Liver (tissue), 8 donors: ENCODE measurements at regions not wholly inside any gene's neighbourhood (a gene's known extent, or its start where the extent isn't known, plus 50 kb on each side); places are given as distances from the start of the nearest gene placed in this dataset.

Experiments used
- DNase-seq: peaks from one replicate; pipeline ENCODE4 v3.0.0-alpha.2; 2017; ENCODE audit warnings: low spot score
- H3K27ac ChIP-seq, 2 donors: one replicate each; pipeline ENCODE4 v1.7.0; 2013; ENCODE audit warnings: inconsistent platforms in 2 of 2, low read length in 2 of 2, control low read depth in 1 of 2, low read depth in 1 of 2, mild to moderate bottlenecking in 1 of 2
- H3K27me3 ChIP-seq, 4 donors: one replicate each; pipeline versions ENCODE4 v1.6.1 to v1.7.0; 2013; ENCODE audit warnings: low read length in 3 of 4, inconsistent platforms in 1 of 4, mild to moderate bottlenecking in 1 of 4, moderate library complexity in 1 of 4; ENCODE audit not compliant: control insufficient read depth in 4 of 4, insufficient read depth in 4 of 4
- H3K36me3 ChIP-seq, 4 donors: one replicate each; pipeline versions ENCODE4 v1.6.1 to v1.7.0; 2013; ENCODE audit warnings: low read length in 3 of 4, mild to moderate bottlenecking in 3 of 4, low read depth in 1 of 4, moderate library complexity in 1 of 4; ENCODE audit not compliant: control insufficient read depth in 4 of 4, insufficient read depth in 3 of 4
- H3K4me1 ChIP-seq, 4 donors: one replicate each; pipeline versions ENCODE4 v1.6.1 to v1.7.0; 2013; ENCODE audit warnings: low read length in 3 of 4, mild to moderate bottlenecking in 3 of 4, moderate library complexity in 1 of 4; ENCODE audit not compliant: control insufficient read depth in 4 of 4, insufficient read depth in 4 of 4
- H3K4me3 ChIP-seq, 3 donors: one replicate each; pipeline versions ENCODE4 v1.6.1 to v1.7.0; 2013; ENCODE audit warnings: low read length in 3 of 3, control low read depth in 1 of 3, low read depth in 1 of 3, mild to moderate bottlenecking in 1 of 3
- H3K9ac ChIP-seq, 2 donors: one replicate each; pipeline ENCODE4 v1.7.0; 2013; ENCODE audit warnings: low read length in 2 of 2, mild to moderate bottlenecking in 2 of 2, moderate library complexity in 2 of 2, control low read depth in 1 of 2, low read depth in 1 of 2
- H3K9me3 ChIP-seq, 4 donors: one replicate each; pipeline versions ENCODE4 v1.6.1 to v1.7.0; 2013; ENCODE audit warnings: low read length in 3 of 4; ENCODE audit not compliant: control insufficient read depth in 4 of 4
- EGR1 ChIP-seq, 2 donors: IDR thresholded peaks; 2 replicates each; pipeline ENCODE4 v1.6.1; 2016 to 2018; ENCODE audit warnings: antibody characterized with exemption in 2 of 2, low read depth in 2 of 2
- FOXA1 ChIP-seq: IDR thresholded peaks from 2 replicates; pipeline ENCODE4 v1.6.1; 2016; ENCODE audit warnings: antibody characterized with exemption
- FOXA2 ChIP-seq: IDR thresholded peaks from 2 replicates; pipeline ENCODE4 v1.6.1; 2016; ENCODE audit warnings: antibody characterized with exemption
- GABPA ChIP-seq, 2 donors: IDR thresholded peaks in 1 of 2; conservative IDR thresholded peaks in 1 of 2; 2 replicates each; pipeline ENCODE4 v1.6.1; 2016; ENCODE audit warnings: antibody characterized with exemption in 2 of 2, mild to moderate bottlenecking in 1 of 2, moderate library complexity in 1 of 2
- HNF4A ChIP-seq, 2 donors: conservative IDR thresholded peaks; 2 replicates each; pipeline ENCODE4 v1.6.1; 2016; ENCODE audit warnings: antibody characterized with exemption in 2 of 2, mild to moderate bottlenecking in 2 of 2
- HNF4G ChIP-seq: IDR thresholded peaks from 2 replicates; pipeline ENCODE4 v1.6.1; 2016; ENCODE audit warnings: antibody characterized with exemption
- JUND ChIP-seq, 2 donors: IDR thresholded peaks; 2 replicates each; pipeline ENCODE4 v1.6.1; 2016; ENCODE audit warnings: antibody characterized with exemption in 2 of 2
- NR2F2 ChIP-seq: IDR thresholded peaks from 2 replicates; pipeline ENCODE4 v1.6.1; 2016; ENCODE audit warnings: antibody characterized with exemption
- RAD21 ChIP-seq, 2 donors: IDR thresholded peaks; 2 replicates each; pipeline ENCODE4 v1.6.1; 2016; ENCODE audit warnings: antibody characterized with exemption in 2 of 2, mild to moderate bottlenecking in 2 of 2
- RXRA ChIP-seq, 2 donors: IDR thresholded peaks; 2 replicates each; pipeline ENCODE4 v1.6.1; 2017 to 2018; ENCODE audit warnings: antibody characterized with exemption in 2 of 2, mild to moderate bottlenecking in 1 of 2
- SP1 ChIP-seq: IDR thresholded peaks from 2 replicates; pipeline ENCODE4 v1.6.1; 2018; ENCODE audit warnings: antibody characterized with exemption, mild to moderate bottlenecking
- YY1 ChIP-seq: IDR thresholded peaks from 2 replicates; pipeline ENCODE4 v1.6.1; 2016; ENCODE audit warnings: antibody characterized with exemption, mild to moderate bottlenecking
- WGBS: extraction: QIAGEN DNeasy Blood & Tissue Kit; methylation state at CpG from one replicate; pipeline ENCODE4 v1.1.7; 2013; 5-methylcytosine and 5-hydroxymethylcytosine counted together
- TF ChIP-seq, protein P1 (sequence below): IDR thresholded peaks from 2 replicates; pipeline ENCODE4 v1.6.1; 2016; ENCODE audit warnings: antibody characterized with exemption
- TF ChIP-seq, protein P2 (sequence below): IDR thresholded peaks from 2 replicates; pipeline ENCODE4 v1.6.1; 2016; ENCODE audit warnings: antibody characterized with exemption
- TF ChIP-seq, protein P3 (sequence below): fragments of 150-350 bp; IDR thresholded peaks from 2 replicates; pipeline ENCODE4 v1.5.1; 2017; ENCODE audit warnings: improper control_type of control experiment, low read depth, low read length; ENCODE audit not compliant: missing input control
- TF ChIP-seq, protein P4 (sequence below): IDR thresholded peaks from 2 replicates; pipeline ENCODE4 v1.6.1; 2016; ENCODE audit warnings: antibody characterized with exemption, mild to moderate bottlenecking
- TF ChIP-seq, protein P5 (sequence below): IDR thresholded peaks from 2 replicates; pipeline ENCODE4 v1.6.1; 2016; ENCODE audit warnings: antibody characterized with exemption
- donor health status: healthy.
- donor health status: healthy.
- donor health status: healthy.
- donor health status: healthy.
- donor health status: healthy.

DNA sequence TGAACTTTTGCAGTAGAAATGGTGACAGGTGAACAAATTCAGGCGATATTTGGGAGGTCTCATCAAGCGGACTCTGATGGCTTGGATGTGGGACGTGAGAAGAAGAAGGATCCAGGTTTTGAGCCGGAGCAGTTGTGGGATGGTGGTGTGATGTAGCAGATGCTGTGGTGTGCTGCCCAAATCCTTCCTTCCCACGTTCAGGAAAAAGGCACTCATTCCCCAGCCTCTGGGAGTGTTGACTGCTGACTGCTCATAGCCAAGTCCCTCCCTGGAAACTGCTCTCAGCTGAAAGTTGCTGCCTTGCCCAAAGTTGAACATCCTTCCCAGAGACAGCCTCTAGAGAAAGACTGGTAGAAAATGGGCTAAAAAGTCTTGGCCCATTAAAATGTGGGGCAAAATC, 890.3 kb upstream of the ACVR2A start:
- no peak overlapping the region for H3K9ac ChIP-seq
- no peaks in the 10 kb centered on the region for H3K36me3 ChIP-seq
- H3K4me3 ChIP-seq = no peak overlapping the region
- H3K27ac ChIP-seq = no peak overlapping the region
- no peaks in the 10 kb centered on the region for H3K4me1 ChIP-seq
- TF ChIP-seq, protein P1, sequence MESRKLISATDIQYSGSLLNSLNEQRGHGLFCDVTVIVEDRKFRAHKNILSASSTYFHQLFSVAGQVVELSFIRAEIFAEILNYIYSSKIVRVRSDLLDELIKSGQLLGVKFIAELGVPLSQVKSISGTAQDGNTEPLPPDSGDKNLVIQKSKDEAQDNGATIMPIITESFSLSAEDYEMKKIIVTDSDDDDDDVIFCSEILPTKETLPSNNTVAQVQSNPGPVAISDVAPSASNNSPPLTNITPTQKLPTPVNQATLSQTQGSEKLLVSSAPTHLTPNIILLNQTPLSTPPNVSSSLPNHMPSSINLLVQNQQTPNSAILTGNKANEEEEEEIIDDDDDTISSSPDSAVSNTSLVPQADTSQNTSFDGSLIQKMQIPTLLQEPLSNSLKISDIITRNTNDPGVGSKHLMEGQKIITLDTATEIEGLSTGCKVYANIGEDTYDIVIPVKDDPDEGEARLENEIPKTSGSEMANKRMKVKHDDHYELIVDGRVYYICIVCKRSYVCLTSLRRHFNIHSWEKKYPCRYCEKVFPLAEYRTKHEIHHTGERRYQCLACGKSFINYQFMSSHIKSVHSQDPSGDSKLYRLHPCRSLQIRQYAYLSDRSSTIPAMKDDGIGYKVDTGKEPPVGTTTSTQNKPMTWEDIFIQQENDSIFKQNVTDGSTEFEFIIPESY = no peak
- TF ChIP-seq JUND (IDR thresholded peaks at IDR 0.05) (no peak), FOXA2 (no peak), GABPA (IDR thresholded peaks at IDR 0.05 in 1 of 2, conservative IDR thresholded peaks at IDR 0.05 in 1 of 2) (no peak), RAD21 (IDR thresholded peaks at IDR 0.05) (no peak), FOXA1 (no peak), HNF4G (no peak), RXRA (IDR thresholded peaks at IDR 0.05) (no peak)
- TF ChIP-seq, protein P2, sequence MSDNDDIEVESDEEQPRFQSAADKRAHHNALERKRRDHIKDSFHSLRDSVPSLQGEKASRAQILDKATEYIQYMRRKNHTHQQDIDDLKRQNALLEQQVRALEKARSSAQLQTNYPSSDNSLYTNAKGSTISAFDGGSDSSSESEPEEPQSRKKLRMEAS = no peak
- 83% methylated on average over 5 of the region's 5 CpGs for WGBS
- DNase-seq = no peak
- H3K27me3 ChIP-seq = no peaks in the 10 kb centered on the region
- H3K9me3 ChIP-seq = no peaks in the 10 kb centered on the region

DNA sequence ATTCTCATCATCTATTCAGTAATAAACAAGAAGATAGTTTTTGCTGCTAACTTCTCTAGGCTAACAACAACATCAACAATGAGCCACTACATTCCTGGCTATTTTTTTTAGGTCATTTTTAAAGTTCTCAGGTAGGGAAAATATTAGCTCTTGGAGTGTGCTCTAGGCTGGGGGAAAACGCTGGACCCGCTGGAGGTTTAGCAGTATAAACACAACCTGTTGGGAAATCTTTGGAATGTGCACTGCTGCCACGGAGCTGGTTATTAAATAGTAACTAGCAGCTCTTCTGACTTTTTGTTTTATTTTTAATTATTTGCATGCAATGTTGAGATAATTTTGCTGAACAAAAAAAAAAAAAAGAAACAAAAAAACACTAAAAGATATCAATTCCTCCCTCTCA, 892.1 kb upstream of the ACVR2A start:
- DNase-seq = no peak
- no peaks in the 10 kb centered on the region for H3K9me3 ChIP-seq
- H3K27me3 ChIP-seq = no peaks in the 10 kb centered on the region
- H3K27ac ChIP-seq = no peak overlapping the region
- no peak overlapping the region for H3K4me3 ChIP-seq
- no peaks in the 10 kb centered on the region for H3K4me1 ChIP-seq
- no peaks in the 10 kb centered on the region for H3K36me3 ChIP-seq
- H3K9ac ChIP-seq = no peak overlapping the region
- WGBS = 32% methylated on average over 3 of the region's 3 CpGs
- TF ChIP-seq HNF4G (no peak), HNF4A (conservative IDR thresholded peaks at IDR 0.05) (no peak), YY1 (no peak), EGR1 (IDR thresholded peaks at IDR 0.05; ENCODE audit: low read depth in 2 of 2) (no peak), FOXA2 (no peak), GABPA (IDR thresholded peaks at IDR 0.05 in 1 of 2, conservative IDR thresholded peaks at IDR 0.05 in 1 of 2) (no peak), JUND (IDR thresholded peaks at IDR 0.05) (no peak), NR2F2 (no peak), SP1 (no peak), RXRA (IDR thresholded peaks at IDR 0.05) (no peak), RAD21 (IDR thresholded peaks at IDR 0.05) (no peak), FOXA1 (no peak)
- TF ChIP-seq, protein P3, sequence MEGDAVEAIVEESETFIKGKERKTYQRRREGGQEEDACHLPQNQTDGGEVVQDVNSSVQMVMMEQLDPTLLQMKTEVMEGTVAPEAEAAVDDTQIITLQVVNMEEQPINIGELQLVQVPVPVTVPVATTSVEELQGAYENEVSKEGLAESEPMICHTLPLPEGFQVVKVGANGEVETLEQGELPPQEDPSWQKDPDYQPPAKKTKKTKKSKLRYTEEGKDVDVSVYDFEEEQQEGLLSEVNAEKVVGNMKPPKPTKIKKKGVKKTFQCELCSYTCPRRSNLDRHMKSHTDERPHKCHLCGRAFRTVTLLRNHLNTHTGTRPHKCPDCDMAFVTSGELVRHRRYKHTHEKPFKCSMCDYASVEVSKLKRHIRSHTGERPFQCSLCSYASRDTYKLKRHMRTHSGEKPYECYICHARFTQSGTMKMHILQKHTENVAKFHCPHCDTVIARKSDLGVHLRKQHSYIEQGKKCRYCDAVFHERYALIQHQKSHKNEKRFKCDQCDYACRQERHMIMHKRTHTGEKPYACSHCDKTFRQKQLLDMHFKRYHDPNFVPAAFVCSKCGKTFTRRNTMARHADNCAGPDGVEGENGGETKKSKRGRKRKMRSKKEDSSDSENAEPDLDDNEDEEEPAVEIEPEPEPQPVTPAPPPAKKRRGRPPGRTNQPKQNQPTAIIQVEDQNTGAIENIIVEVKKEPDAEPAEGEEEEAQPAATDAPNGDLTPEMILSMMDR = no peak
- TF ChIP-seq, protein P4, sequence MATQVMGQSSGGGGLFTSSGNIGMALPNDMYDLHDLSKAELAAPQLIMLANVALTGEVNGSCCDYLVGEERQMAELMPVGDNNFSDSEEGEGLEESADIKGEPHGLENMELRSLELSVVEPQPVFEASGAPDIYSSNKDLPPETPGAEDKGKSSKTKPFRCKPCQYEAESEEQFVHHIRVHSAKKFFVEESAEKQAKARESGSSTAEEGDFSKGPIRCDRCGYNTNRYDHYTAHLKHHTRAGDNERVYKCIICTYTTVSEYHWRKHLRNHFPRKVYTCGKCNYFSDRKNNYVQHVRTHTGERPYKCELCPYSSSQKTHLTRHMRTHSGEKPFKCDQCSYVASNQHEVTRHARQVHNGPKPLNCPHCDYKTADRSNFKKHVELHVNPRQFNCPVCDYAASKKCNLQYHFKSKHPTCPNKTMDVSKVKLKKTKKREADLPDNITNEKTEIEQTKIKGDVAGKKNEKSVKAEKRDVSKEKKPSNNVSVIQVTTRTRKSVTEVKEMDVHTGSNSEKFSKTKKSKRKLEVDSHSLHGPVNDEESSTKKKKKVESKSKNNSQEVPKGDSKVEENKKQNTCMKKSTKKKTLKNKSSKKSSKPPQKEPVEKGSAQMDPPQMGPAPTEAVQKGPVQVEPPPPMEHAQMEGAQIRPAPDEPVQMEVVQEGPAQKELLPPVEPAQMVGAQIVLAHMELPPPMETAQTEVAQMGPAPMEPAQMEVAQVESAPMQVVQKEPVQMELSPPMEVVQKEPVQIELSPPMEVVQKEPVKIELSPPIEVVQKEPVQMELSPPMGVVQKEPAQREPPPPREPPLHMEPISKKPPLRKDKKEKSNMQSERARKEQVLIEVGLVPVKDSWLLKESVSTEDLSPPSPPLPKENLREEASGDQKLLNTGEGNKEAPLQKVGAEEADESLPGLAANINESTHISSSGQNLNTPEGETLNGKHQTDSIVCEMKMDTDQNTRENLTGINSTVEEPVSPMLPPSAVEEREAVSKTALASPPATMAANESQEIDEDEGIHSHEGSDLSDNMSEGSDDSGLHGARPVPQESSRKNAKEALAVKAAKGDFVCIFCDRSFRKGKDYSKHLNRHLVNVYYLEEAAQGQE = no peak
- TF ChIP-seq, protein P1 = no peak
- TF ChIP-seq, protein P5, sequence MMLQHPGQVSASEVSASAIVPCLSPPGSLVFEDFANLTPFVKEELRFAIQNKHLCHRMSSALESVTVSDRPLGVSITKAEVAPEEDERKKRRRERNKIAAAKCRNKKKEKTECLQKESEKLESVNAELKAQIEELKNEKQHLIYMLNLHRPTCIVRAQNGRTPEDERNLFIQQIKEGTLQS = no peak
- TF ChIP-seq, protein P2 = no peak
